ENCODE measurements at regions not wholly inside any gene's neighbourhood (a gene's known extent, or its start where the extent isn't known, plus 50 kb on each side); places are given as distances from the start of the nearest gene placed in this dataset.

DNA sequence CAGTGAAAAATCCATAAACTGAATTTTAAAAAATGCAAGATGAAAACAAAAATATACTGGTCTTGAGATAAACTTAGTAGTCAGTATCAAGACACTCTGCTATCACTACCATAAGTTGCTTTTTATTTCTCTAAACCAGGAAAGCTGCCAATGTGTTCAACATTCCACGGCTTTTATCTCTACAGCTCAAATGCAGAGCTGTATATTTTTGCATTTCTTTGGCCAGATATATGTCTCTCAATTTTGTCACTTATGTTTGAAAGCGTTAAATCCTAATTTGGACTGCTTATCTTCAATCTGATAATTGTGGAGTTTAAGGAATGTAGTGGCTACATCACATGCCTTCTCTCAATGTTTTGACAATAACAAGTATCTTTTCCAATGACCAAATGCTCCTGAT is 609.5 kb downstream of the EPHA4 start:
- DNase-seq = no peak

DNA sequence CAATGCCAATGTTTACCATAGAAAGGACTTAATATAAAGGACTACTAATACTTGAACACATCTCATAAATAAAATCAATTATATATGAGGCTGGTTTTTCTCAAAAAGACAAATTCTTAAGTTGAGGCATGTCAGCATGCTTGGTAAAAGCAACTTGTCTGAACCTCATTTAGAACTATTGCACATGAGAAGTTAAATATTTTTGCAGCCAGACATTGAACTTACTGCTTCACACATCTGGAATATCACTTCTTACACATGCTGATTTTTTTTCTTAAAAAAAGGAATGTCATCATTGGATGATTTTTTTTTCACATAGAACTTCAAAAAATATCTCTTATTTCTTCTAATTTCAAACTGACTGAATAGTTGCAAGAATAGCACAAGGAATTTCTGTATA is 609.0 kb downstream of the EPHA4 start:
- DNase-seq = no peak

DNA sequence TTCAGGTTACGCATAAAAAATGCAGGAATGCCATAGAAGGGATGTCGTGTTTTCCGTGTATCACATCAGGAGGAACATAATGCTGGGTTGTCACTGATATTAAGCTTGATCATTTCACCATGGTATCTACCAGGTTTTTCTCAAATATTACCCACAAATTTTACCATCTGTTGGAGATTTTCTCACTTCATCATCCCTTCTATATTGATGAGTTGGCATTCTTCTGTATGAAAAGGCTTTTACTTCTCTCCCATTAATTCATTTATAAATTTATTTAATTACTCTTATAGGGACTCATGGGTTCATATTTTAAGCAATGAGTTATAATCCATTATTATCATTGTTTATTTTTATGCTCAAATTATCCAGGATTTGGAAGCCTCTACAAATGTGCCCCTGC is 608.2 kb downstream of the EPHA4 start:
- DNase-seq = no peak

DNA sequence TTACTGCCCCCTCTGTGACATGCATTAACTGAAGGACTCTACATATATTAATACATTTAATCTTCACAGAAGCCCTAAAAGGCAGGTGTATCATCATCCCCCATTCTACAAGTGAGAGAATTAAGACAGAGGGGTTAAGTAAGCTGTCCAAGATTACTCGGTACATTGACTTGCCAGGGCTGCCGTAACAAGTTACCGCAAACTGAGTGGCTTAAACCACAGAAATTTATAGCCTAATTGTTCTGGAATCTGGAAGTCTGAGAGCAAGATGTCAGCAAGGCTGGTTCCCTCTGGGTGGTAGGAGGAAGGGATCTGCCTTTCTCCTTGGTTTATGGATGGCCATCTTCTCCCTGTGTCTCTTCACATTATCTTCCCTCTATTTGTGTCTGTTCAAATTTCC is 605.5 kb downstream of the EPHA4 start:
- DNase-seq = no peak

DNA sequence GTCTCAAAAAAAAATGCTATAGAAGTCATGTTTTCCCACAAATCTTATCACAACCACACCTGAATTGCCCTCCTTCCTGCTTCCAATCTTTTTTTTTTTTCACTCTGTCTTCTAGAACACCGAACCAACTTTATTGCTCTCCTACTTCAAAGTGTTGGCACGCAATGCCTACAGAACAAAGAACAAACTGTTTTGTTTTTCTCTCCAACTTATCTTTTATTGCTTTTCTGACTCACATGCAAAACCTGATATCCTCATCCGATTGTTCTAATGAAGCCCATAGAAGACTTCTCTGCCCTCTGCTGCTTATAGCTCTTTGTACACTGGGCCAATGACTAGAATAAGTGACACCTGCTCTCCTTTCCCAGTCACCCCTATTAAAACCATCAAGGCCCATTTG is 602.8 kb downstream of the EPHA4 start:
- no peak for DNase-seq

DNA sequence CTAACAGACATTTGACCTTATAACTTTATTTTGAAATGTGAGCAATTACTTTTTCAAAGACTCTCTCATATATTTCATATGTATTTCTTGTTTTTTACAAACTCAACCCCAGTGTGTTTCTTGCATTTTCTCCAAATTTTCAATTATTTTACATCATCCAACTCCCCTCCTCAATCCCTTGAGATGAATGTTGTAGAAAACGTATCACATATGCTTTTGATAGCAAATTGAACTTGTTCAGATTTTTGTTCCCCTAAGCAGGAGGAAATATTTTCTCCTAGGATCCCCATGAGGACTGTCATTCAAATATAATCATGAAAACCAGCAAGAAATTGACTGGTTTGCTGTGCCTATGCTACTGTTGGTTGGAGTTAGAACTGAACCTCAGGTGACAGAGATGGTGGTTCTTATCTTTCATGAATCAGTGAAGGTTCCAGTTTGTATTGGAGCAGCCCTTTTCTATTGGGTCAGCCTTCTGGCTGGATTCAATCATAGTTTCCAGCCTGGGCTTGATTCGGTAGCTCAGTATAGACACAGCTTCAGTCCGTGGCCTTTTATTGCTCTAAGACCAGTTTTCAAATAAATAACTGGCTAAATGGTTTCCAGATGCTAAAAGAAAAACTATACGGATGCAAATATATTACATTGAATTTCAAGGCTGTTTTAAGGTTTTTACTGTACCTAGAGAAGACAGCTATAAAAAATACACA is 591.0 kb downstream of the EPHA4 start:
- DNase-seq = no peak

DNA sequence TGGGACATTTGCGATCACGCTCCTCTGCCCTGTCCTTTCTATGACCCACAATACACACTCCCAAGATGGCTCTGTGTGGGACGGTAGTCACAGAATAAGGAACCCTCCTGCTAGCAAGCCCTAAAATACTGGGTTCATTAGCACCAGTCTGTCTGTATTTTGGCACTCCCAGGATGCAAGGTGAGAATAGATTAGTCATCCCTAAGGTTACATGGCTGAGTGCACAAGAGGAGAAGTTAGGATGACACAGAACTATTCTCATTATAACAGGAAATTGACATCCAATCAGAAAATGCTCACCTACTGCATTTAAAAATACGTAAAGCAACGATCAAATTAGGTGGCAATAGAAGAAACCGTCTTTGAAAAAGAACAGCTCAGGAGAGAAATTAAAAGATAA is 590.2 kb downstream of the EPHA4 start:
- no peak for DNase-seq

DNA sequence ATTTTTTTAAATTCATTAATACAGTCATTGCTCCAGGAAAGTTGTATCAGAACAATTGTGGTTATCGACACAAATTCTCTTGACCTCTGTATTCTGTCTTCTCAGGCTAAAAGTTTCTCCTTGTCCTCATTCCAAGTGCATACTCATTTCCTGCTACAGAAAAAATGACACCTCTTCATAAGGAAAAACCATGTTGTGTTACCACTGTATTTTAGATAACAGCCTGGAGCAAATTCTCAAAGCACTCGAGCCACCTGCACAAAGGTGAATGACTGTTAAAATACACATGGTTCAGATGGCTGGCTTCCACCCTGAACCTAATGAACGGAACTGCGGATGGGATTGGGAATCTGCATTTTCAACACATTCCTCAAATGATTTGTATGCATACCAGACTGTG is 586.5 kb downstream of the EPHA4 start:
- no peak for DNase-seq

DNA sequence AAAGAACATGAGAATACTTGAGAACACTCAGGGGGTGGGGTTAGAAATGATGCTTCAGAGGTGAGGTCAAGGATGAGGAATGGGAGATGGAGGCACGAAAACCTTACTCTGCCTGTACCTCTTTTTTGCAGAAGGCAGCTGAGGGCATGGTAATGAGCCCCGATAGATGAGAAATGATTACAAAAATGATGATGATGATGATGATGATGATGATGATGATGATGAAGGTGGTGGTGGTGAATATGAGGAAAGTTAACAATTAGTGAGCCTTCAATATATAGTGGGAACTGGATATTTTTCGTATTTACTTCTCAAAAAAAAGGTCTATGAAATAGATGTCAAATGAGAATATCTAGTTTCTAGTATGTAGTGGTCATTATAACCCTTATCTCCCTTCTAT is 584.3 kb downstream of the EPHA4 start:
- no peak for DNase-seq

DNA sequence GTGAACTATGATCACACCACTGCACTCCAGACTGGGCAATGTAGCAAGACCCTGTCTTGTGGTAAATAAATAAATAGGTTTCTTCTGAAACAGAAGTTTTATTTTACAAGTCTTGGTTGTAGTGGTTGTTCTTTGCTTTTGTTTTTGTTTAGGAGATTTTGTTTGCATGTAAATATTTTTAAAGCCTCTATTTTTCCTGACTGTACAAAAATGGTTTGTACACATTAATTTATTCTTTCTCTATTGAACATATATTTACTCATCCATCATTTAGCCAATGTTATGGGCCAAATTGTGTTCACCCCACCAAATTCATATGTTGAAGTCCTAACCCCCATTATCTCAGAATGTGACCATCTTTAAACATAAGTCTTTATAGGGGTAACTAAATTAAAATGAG is 580.1 kb downstream of the EPHA4 start:
- DNase-seq = no peak

DNA sequence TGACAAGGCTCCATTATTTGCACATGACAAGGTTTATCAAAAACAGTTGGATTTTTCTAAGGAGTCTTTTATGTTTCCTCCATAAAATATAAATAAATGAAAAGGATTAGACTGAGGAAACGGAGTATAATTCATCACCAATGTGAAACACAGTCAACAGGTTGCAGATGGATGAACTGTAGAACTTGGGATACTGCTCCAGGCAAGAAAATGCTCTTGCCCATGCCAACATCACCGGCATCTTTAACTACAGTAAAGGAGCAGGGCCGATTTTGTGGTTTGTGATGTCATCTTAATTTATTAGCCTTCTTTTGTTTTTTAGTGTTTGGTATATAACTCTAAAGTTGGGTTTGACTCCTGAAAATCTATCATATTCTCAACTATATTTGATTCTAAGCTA is 577.3 kb downstream of the EPHA4 start:
- DNase-seq = no peak

DNA sequence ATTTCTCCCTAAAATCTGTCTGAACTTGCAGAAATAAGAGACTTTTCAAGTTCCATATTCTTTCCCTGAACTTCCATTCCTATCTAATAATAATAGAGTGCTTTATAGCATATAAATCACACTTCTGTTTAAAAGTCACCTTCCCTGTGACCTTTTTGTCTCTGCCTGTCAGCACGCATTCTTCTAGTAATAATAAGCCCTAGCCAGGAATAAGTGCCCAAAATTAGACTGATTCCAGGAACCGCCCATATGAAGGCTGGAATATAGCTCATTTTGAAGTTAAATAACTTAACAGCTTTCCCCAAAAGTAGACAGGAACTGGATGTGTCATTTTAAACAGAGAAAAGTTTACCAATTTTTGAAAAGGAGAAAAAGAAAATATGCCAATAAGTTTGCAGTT is 576.5 kb downstream of the EPHA4 start:
- DNase-seq = no peak

DNA sequence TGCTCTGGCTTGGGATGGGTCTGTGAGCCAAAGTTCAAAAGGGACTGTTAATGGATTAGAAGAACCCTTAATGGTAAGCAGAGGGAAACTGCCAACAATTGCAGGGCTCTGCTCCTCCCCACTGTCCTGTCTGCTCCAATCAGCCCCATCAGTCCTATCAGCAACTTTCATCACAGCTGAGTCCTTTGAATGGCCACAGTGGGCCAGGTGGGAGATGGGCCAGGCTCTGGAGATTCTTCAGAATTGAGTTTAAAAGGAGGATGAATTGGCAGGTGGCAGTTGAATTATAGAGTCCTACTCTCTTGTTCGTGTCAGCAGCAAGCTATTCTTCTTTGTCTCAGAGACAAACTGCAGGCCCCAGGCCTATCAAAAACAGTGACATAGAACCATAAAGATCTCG is 573.9 kb downstream of the EPHA4 start:
- no peak for DNase-seq

DNA sequence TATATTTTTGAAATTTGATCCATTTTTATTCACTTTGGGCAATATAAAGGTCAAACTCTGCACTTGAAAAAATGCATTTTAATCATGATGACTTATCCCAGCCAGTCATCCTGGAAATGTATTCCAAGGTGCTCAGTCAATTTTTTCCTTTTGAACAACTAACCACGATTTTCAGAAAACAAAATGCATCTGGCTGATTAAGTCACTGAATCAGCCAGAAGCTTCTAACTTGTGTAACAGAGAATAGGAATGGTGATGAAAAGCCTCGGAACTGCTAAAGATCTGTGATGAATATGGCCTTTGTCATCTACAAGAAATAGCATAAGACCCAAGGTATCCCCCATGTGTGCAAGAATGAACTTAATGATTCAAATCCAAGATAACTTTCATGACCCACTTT is 572.7 kb downstream of the EPHA4 start:
- DNase-seq = no peak

DNA sequence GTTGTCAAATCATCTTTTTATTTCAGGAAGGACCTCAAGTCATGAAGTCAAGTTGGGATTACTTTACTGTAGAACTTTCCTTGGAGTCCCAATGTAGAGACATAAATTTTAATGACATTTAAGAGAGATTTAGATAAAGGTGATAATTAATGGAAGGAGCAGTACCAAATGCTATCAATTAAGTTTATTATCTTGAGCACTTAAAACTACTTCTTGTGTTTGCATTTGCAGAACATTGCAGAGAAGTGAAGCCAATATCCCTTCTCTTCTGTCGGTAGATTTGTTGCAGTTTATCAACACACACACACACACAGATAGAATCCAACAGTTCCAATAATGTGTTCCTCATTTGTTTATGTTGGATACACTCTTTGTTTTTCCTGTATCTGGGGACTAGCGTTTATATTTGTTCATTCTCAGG is 570.7 kb downstream of the EPHA4 start:
- DNase-seq = no peak

DNA sequence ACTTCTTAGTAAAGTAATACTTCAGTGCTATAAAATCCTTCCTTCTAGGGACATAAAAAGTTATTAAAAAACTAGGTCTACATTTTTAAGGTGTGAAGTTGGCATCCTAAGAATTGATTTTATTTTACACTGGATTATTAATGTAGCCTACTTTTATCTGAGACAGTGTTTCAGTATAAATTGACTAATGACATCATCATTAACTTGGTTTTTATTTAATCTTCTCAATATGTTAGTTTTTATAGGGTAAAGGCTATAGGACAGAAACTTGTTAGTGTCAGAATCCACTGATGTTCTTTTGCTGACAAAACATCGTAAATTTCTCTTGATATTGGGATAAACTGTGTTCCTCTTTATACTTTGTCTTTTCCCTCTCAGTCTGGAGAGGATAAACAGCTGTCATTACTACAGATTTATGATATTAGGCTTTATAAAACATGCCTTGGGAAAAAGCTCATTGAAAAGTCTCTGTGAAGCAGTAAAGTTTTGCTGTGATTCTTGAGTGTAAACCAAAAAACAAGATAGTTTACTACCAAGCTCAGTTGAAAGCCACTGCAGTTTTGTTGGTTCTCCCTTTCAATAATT is 569.9 kb downstream of the EPHA4 start:
- DNase-seq = no peak

DNA sequence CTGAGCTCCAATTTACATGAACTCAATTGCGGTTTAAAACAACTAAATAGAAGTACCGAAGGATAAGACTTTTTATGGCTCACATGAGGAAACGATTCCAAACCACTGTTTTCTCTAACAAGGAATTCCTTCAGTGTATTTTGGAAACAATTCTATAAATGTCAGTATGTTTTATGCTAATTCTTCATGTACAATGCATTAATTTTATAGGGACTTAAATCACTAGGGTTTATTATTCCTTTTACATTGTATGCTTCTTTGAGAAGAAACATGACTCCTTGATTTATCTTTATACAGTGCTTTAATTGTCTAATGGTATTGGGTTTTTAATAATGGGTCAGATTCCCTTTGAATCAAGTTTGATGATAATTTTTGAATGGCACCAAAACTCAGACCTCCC is 566.8 kb downstream of the EPHA4 start:
- DNase-seq = no peak

DNA sequence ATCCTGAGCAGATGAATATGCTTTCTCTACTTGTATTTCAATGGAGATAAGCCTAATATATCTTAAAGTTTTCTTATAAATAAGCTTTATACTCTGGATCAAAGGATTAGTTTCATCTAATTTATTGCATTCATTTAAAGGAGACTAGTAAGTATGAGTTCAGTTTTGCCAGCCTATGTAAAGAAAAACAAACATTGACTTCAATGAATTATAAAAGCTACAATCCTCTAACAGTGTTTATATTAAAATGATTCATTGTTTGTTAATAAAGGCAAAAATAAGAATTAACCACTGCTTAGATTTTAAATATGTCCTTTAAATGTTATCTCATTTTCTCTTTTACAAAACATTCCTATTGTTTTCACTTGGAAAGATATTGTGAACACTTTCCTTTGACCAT is 566.0 kb downstream of the EPHA4 start:
- DNase-seq = no peak

DNA sequence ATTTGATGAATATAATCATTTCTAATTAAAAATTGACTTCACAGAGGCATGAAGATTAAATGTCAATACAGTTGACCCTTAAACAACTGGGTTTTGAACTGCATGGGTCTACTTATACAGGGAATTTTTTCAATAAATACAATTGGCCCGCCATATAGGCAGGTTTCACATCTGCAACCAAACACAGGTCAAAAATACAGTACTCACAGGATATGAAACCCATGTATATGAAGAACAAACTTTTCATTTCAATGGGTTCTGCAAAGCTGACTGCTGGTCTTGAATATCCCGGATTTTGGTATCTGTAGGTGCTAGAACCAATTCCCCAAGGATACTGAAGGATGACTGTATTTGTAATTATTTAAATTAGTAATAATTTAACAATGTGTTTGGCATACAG is 555.6 kb downstream of the EPHA4 start:
- no peak for DNase-seq

DNA sequence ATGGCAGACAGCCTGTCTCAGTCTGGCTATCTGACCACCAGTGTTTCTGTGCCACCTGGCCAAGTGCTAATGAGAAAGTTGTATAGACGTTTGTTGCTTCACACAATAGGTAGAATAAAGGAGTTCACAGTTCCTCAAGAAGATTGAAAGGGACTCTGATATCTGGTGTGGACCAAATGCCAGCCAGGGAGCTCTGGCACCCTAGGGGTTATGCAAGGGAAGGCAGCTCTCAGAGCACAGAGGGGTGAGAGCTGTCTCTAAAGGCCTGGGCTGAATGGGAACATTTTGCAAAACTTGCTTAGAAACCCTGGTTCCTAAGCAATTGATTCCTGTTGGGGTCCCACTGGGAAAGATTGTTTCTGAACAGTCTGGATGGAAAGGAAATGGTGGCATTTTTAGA is 553.8 kb downstream of the EPHA4 start:
- DNase-seq = no peak

DNA sequence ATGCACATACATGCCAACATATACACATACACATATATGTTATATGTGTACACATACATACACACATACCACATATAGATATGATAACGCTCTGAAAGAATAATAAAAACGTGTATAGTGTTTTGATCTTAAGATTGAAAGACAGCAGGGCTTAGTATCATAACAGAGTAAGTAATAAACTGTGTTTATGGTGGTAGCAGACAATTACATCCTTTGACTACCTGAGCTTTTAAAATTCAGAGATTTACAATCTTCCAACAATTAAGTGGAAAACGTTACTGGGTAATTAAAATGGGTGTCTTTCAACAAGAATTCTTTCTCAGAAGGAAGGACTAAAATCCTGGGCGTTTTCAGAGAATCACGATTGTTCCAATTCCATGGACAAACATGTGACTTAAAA is 552.4 kb downstream of the EPHA4 start:
- no peak for DNase-seq

DNA sequence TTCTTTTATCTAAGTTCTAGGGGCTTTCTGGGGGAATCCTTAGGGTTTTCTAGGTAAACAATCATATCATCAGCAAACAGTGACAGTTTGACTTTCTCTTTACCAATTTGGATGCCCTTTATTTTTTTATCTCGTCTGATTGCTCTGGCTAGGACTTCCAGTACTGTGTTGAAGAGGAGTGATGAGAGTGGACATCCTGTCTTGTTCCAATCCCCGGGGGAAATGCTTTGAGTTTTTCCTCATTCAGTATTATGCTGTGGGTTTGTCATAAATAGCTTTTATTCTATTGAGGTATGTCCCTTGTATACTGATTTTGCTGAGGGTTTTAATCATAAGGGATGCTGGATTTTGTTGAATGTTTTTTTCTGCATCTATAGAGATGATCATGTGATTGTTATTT is 549.5 kb downstream of the EPHA4 start:
- no peak for DNase-seq

DNA sequence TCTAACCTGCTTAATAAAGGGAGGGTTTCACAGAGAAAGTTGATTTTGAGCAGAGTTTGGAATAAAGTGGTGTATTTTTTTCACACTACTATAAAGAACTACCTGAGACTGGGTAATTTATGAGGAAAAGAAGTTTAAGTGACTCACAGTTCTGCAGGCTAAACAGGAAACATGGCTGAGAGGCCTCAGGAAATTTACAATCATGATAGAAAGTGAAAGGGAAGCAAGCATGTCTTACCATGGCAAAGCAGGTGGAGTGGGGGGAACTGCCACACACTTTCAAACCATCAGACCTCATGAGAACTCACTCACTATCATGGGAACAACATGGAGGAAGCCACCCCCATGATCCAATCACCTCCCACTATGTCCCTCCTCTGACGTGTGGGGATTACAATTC is 546.7 kb downstream of the EPHA4 start:
- no peak for DNase-seq

DNA sequence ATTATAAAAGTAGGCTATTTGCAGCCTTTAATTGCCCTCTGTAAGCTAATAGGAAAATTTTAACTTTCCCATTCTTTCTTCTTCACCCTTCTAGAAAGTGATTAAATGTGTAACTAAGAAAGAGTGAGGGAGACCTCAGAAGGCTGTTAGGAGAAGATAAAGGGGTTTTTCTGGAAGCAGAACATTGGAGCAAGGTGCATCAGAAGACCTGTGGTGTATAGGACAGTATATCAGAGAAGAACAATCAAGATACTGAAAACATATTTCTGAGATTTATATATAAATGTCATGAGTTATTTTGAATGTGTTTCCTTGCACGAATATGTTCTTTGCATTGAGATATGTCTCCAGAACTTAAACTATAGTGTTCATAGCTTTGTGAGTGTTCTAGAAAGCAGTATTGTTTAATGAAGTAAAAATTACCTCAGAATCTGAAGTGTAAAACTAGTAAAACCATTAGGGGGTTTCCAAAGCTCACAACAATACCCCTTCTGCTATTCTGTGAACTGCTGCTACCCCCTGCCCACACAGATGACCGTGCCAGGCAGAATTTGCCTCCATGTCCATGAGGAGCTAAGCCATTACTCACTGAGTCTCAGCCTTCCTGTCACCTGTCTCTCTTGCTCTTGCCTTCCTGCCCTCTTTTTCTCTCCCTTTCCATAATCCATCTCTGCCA is 537.9 kb downstream of the EPHA4 start:
- DNase-seq = no peak

DNA sequence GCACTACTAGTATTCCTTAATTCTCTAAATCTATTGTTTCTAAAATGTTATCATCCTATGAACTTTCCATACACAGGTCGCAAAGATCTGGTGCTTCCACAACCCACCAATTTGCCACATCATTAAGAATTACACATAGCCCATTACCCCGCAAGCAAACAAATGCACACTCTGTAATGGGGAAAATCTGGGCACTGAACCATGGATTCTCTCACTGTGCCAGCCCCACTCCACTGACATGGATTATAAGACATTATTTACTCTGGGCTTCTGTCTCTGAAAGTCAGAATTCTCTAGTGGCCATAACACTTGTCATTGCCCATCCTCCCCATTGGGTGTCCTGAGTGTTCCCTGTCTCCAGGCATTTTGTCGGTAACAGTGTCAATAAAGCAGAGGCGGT is 537.1 kb downstream of the EPHA4 start:
- no peak for DNase-seq

Data from amniotic stem cell (primary cell).